HG03045 (cell line): ENCODE measurements at regions not wholly inside any gene's neighbourhood (a gene's known extent, or its start where the extent isn't known, plus 50 kb on each side); places are given as distances from the start of the nearest gene placed in this dataset.

Experiments
- ATAC-seq: cut with Tn5 transposase; IDR thresholded peaks from one replicate; pipeline ENCODE4 v1.9.1; 2021; ENCODE audit warnings: mild to moderate bottlenecking, moderate library complexity; ENCODE audit not compliant: unreplicated experiment

- no peak for ATAC-seq
Measured at GRCh38 chrX:118167361-118167760, 50.8 kb upstream of the KLHL13 start.

- no peak for ATAC-seq
Measured at GRCh38 chrX:118171356-118171755, 54.7 kb upstream of the KLHL13 start.

- ATAC-seq, result no peak
Measured at GRCh38 chrX:118174516-118175098, 58.0 kb upstream of the KLHL13 start.

GRCh38 chrX:118177708-118178107 is 61.1 kb upstream of the KLHL13 start:
- no peak for ATAC-seq

GRCh38 chrX:118178450-118178849 is 61.8 kb upstream of the KLHL13 start:
- ATAC-seq, result no peak

- ATAC-seq, result no peak
Measured at GRCh38 chrX:118179161-118179560, 62.6 kb upstream of the KLHL13 start.

- ATAC-seq, result no peak
Measured at GRCh38 chrX:118179718-118180117, 63.1 kb upstream of the KLHL13 start.

- no peak for ATAC-seq
Measured at GRCh38 chrX:118181030-118181429, 64.4 kb upstream of the KLHL13 start.

GRCh38 chrX:118182025-118182424 is 65.4 kb upstream of the KLHL13 start:
- no peak for ATAC-seq

GRCh38 chrX:118182681-118183080 is 66.1 kb upstream of the KLHL13 start:
- ATAC-seq, result no peak

GRCh38 chrX:118183606-118184005 is 67.0 kb upstream of the KLHL13 start:
- ATAC-seq, result no peak

GRCh38 chrX:118187100-118187499 is 70.5 kb upstream of the KLHL13 start:
- no peak for ATAC-seq

- no peak for ATAC-seq
Measured at GRCh38 chrX:118189000-118189399, 72.4 kb upstream of the KLHL13 start.

GRCh38 chrX:118189628-118190027 is 73.0 kb upstream of the KLHL13 start:
- no peak for ATAC-seq

- no peak for ATAC-seq
Measured at GRCh38 chrX:118197730-118198129, 81.1 kb upstream of the KLHL13 start.

GRCh38 chrX:118198577-118198976 is 82.0 kb upstream of the KLHL13 start:
- no peak for ATAC-seq

GRCh38 chrX:118199997-118200396 is 83.4 kb upstream of the KLHL13 start:
- no peak for ATAC-seq

GRCh38 chrX:118205421-118206395 is 89.1 kb upstream of the KLHL13 start:
- ATAC-seq, result no peak

GRCh38 chrX:118207831-118208453 is 91.3 kb upstream of the KLHL13 start:
- ATAC-seq, result no peak

GRCh38 chrX:118208481-118208880 is 91.9 kb upstream of the KLHL13 start:
- ATAC-seq, result no peak

- peak; percentile 55 for ATAC-seq
Measured at GRCh38 chrX:118211891-118212816, 95.5 kb upstream of the KLHL13 start.
